Ascending aorta (tissue), 2 donors: ENCODE measurements at regions not wholly inside any gene's neighbourhood (a gene's known extent, or its start where the extent isn't known, plus 50 kb on each side); places are given as distances from the start of the nearest gene placed in this dataset.

Experiments used
- DNase-seq, 2 donors: peaks; one replicate each; pipeline ENCODE4 v3.0.0-alpha.2; 2019; ENCODE audit warnings: low spot score in 2 of 2
- H3K27ac ChIP-seq, 2 donors: fragments of 200-600 bp; sonication (generic); one replicate each; pipeline ENCODE4 v1.5.1; 2016 to 2017; ENCODE audit warnings: mild to moderate bottlenecking in 1 of 2
- H3K27me3 ChIP-seq: fragments of 200-600 bp; sonication (generic); one replicate; pipeline ENCODE4 v1.5.1; 2017
- H3K36me3 ChIP-seq, 2 donors: fragments of 200-600 bp; sonication (generic); one replicate each; pipeline ENCODE4 v1.5.1; 2016
- H3K4me1 ChIP-seq, 2 donors: fragments of 200-600 bp; sonication (generic); one replicate each; pipeline ENCODE4 v1.5.1; 2016 to 2017; ENCODE audit warnings: mild to moderate bottlenecking in 1 of 2
- H3K4me3 ChIP-seq, 2 donors: fragments of 200-600 bp; sonication (generic); one replicate each; pipeline ENCODE4 v1.5.1; 2016 to 2017; ENCODE audit warnings: mild to moderate bottlenecking in 1 of 2
- H3K9me3 ChIP-seq, 2 donors: fragments of 200-600 bp; sonication (generic); one replicate each; pipeline ENCODE4 v1.5.1; 2016
- intact Hi-C: fragments of 100-400 bp; cut with DNase I; formaldehyde crosslinking; loops from one replicate; pipeline ENCODE4 v1.15.1; 2023
- TF ChIP-seq, protein P1 (sequence below), 3 experiments: fragments of 200-600 bp in 2 of 3; fragments of 450-650 bp in 1 of 3; sonication (generic) in 2 of 3; IDR thresholded peaks; one replicate each; pipeline ENCODE4 v1.5.1; 2016 to 2019; ENCODE audit warnings: antibody characterized with exemption in 3 of 3, mild to moderate bottlenecking in 1 of 3, moderate library complexity in 1 of 3

DNA sequence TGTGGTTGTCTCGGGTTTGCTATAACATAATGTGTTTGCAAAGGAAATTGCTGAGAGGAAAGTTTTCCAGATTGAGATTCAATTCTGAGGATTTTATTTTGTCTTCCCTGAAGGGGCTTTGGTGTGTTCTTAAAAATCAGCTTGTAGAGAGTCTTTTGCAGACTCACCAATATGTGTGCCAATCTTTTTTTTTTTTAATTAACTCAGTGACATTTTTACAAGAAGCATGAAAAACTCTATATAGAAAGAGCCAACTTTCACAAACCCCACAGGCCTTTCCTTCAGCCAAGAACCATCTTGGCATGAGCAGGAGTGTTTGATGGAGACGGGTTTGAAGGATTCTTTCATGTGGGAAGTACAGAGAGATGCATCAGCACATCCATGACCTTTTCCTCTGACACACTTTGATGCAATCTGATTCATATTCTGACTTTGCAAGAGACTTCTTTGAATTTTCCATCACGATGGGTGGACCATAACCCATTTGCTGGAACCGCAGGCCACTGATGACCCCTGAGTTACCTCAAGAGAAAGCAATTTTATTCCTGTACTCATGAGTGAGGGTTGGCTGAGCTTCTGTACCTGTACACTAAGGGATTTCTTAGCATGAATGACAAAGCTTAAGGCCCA lies 892.6 kb downstream of the XPNPEP1 start:
- H3K36me3 ChIP-seq, result no peaks in the 10 kb centered on the region
- H3K27ac ChIP-seq, result no peak overlapping the region
- no peaks in the 10 kb centered on the region for H3K9me3 ChIP-seq
- intact Hi-C loops, result no loop called here
- H3K4me3 ChIP-seq, result no peak overlapping the region
- no peaks in the 10 kb centered on the region for H3K27me3 ChIP-seq
- DNase-seq, result no peak
- TF ChIP-seq, protein P1, sequence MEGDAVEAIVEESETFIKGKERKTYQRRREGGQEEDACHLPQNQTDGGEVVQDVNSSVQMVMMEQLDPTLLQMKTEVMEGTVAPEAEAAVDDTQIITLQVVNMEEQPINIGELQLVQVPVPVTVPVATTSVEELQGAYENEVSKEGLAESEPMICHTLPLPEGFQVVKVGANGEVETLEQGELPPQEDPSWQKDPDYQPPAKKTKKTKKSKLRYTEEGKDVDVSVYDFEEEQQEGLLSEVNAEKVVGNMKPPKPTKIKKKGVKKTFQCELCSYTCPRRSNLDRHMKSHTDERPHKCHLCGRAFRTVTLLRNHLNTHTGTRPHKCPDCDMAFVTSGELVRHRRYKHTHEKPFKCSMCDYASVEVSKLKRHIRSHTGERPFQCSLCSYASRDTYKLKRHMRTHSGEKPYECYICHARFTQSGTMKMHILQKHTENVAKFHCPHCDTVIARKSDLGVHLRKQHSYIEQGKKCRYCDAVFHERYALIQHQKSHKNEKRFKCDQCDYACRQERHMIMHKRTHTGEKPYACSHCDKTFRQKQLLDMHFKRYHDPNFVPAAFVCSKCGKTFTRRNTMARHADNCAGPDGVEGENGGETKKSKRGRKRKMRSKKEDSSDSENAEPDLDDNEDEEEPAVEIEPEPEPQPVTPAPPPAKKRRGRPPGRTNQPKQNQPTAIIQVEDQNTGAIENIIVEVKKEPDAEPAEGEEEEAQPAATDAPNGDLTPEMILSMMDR (IDR thresholded peaks at IDR 0.05), result no peak
- H3K4me1 ChIP-seq, result no peaks in the 10 kb centered on the region

DNA sequence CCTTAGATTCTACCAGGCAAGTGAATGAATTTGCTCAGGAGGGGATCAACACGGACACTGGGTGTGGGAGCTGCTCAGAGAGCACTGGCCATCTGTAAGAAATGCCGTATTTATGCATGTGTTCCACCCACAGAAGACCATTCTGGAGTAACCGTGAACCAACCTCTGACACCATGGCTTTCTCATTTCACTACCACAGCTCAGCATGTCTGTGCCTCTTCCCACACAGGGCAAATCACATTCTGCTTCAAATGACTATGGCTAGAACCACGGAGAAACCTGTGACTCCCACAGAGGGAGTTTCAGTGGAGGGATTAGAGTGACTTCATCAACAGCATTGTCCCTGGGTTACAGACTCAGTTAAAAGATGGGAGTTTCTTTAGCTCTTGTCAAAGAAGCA lies 893.4 kb downstream of the XPNPEP1 start:
- Histone ChIP-seq H3K4me1 (no peaks in the 10 kb centered on the region), H3K27me3 (no peaks in the 10 kb centered on the region), H3K4me3 (no peak overlapping the region), H3K36me3 (no peaks in the 10 kb centered on the region), H3K9me3 (no peaks in the 10 kb centered on the region), H3K27ac (no peak overlapping the region)
- intact Hi-C loops, result no loop called here
- TF ChIP-seq, protein P1 (IDR thresholded peaks at IDR 0.05), result no peak
- DNase-seq, result no peak

DNA sequence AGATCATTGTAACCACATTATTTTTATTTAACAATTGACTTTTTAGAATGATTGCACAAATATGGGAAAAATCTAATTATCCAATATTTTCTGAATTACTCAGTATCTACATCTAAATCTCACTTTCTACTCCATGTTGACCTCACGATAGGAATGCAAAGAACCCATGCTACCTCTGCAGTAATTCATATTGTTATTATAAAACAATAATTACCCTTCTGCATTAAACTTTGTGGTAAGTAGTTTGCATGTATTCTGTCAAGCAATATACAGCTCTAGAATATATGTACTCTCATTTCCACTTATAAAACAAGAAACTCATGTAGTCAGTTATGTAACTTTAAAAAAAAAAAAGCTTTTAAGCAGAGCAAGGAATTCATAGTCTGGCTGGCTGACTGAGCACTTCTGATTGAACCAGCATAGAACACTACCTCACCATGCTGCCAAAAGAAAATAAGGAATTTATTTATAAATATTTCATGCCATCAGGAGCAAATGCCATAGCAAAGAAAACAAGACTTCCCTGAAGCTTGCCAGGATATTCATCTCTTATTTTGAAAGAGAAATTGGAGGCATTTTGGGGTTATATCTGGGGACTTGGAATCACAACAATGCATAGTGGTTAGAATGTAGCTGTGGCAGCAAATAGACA lies 895.7 kb downstream of the XPNPEP1 start:
- H3K4me1 ChIP-seq, result no peaks in the 10 kb centered on the region
- H3K27ac ChIP-seq, result no peak overlapping the region
- H3K36me3 ChIP-seq, result no peaks in the 10 kb centered on the region
- H3K4me3 ChIP-seq, result no peak overlapping the region
- H3K9me3 ChIP-seq, result no peaks in the 10 kb centered on the region
- no peaks in the 10 kb centered on the region for H3K27me3 ChIP-seq
- TF ChIP-seq, protein P1 (IDR thresholded peaks at IDR 0.05), result no peak
- no peak for DNase-seq
- intact Hi-C loops, result no loop called here

DNA sequence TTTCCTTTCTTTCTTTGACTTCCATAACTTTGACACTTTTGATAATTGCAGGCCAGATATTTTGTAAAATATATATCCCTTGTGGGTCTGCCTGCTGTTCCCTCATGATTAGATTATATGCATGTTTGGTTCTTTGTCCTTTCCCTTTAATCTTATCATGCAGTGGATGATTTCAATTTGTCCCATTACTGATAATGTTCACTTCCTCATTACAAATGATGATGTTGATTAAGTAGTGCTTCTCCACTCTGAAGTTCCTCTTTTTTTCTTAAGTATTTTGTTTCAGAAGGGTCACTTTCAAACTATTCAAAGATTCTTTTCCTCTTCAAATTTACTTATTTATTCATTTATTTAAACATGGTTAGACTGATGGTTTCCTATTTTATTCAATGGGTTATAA lies 898.1 kb downstream of the XPNPEP1 start:
- TF ChIP-seq, protein P1 (IDR thresholded peaks at IDR 0.05), result no peak

DNA sequence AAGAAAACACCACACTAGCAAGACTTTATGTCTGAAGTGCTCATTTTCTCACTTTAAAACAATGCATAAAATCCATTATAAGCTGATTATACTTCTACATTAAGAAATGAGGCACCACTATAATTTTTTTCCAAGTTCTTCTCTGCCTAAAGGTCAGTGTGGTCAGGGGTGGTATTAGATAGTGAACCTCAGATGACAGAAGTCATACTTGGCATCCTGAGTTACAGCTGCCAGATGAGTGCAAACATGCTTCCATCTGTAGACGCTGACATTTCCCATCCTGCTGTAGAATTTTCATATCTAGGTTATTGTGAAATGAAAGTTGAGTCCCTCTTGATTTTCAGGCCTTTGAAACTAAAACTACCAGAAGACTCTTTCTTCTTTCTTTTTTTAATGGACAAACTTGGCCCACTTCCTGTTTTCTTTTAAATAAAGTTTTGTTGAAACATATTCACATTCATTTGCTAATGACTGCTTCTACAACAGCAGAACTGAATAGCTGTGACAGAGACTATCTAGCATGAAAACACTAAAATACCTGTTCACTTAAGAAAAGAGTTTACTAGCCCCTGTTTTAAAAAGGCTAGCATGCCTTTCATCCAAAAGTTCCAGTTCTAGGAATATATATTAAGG lies 900.8 kb downstream of the XPNPEP1 start:
- Histone ChIP-seq H3K4me3 (no peak overlapping the region), H3K4me1 (no peaks in the 10 kb centered on the region), H3K27ac (no peak overlapping the region), H3K27me3 (no peaks in the 10 kb centered on the region), H3K9me3 (no peaks in the 10 kb centered on the region), H3K36me3 (no peaks in the 10 kb centered on the region)
- intact Hi-C loops, result no loop called here
- TF ChIP-seq, protein P1 (IDR thresholded peaks at IDR 0.05), result no peak
- DNase-seq, result no peak

More for the DNA sequence above, 898.1 kb downstream of the XPNPEP1 start:
- DNase-seq, result no peak
- H3K36me3 ChIP-seq, result no peaks in the 10 kb centered on the region
- intact Hi-C loops, result no loop called here
- no peak overlapping the region for H3K27ac ChIP-seq
- no peak overlapping the region for H3K4me3 ChIP-seq
- no peaks in the 10 kb centered on the region for H3K9me3 ChIP-seq
- no peaks in the 10 kb centered on the region for H3K27me3 ChIP-seq
- H3K4me1 ChIP-seq, result no peaks in the 10 kb centered on the region
